MM.1S (cell line): ENCODE measurements at regions not wholly inside any gene's neighbourhood (a gene's known extent, or its start where the extent isn't known, plus 50 kb on each side); places are given as distances from the start of the nearest gene placed in this dataset.

Experiments used
- CTCF ChIP-seq: fragments of 300-600 bp; sonication (generic); IDR thresholded peaks from 2 replicates; pipeline ENCODE4 v1.5.1; 2016; ENCODE audit warnings: antibody characterized with exemption, low read length, mixed read lengths
- EZH2 ChIP-seq: fragments of 300-600 bp; sonication (generic); optimal IDR thresholded peaks from 2 replicates; pipeline ENCODE3; 2017; ENCODE audit warnings: low read depth, mild to moderate bottlenecking, antibody characterized with exemption, low read length, mixed read lengths
- EZH2phosphoT487 ChIP-seq: fragments of 300-600 bp; sonication (generic); IDR thresholded peaks from 2 replicates; pipeline ENCODE4 v1.6.1; 2018; ENCODE audit warnings: antibody characterized with exemption, low read length

GRCh38 chr18:8911408-8912340, 190.8 kb upstream of the NDUFV2 start:
- TF ChIP-seq CTCF (no peak), EZH2 (no peak), EZH2phosphoT487 (no peak)
